ENCODE measurements at regions not wholly inside any gene's neighbourhood (a gene's known extent, or its start where the extent isn't known, plus 50 kb on each side); places are given as distances from the start of the nearest gene placed in this dataset.

DNA sequence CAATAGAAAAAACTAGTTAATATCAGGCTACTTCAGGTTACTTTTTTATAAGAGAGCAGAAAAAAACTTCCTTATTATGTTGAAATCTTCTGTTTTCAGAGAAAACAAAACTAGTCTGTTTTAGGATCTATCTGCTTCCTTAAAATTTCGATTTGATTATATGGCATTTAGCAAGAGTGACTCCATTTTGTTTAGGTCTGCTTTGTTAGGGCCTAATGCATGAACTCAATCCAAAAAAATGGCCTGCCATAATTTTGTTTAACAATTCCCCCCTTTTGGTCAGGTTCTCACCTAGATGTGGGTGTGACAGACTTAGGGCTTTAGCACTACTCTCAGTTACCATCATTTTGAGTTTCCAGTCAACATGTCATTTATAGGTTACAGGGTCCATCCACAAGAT, 89.8 kb upstream of the GNG12 start:
- DNase-seq (ENCODE audit: low spot score) (no peak), ATAC-seq (ENCODE audit: low FRiP score) (no peak)
- TF ChIP-seq, protein P1, sequence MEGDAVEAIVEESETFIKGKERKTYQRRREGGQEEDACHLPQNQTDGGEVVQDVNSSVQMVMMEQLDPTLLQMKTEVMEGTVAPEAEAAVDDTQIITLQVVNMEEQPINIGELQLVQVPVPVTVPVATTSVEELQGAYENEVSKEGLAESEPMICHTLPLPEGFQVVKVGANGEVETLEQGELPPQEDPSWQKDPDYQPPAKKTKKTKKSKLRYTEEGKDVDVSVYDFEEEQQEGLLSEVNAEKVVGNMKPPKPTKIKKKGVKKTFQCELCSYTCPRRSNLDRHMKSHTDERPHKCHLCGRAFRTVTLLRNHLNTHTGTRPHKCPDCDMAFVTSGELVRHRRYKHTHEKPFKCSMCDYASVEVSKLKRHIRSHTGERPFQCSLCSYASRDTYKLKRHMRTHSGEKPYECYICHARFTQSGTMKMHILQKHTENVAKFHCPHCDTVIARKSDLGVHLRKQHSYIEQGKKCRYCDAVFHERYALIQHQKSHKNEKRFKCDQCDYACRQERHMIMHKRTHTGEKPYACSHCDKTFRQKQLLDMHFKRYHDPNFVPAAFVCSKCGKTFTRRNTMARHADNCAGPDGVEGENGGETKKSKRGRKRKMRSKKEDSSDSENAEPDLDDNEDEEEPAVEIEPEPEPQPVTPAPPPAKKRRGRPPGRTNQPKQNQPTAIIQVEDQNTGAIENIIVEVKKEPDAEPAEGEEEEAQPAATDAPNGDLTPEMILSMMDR (IDR thresholded peaks at IDR 0.05) = no peak

DNA sequence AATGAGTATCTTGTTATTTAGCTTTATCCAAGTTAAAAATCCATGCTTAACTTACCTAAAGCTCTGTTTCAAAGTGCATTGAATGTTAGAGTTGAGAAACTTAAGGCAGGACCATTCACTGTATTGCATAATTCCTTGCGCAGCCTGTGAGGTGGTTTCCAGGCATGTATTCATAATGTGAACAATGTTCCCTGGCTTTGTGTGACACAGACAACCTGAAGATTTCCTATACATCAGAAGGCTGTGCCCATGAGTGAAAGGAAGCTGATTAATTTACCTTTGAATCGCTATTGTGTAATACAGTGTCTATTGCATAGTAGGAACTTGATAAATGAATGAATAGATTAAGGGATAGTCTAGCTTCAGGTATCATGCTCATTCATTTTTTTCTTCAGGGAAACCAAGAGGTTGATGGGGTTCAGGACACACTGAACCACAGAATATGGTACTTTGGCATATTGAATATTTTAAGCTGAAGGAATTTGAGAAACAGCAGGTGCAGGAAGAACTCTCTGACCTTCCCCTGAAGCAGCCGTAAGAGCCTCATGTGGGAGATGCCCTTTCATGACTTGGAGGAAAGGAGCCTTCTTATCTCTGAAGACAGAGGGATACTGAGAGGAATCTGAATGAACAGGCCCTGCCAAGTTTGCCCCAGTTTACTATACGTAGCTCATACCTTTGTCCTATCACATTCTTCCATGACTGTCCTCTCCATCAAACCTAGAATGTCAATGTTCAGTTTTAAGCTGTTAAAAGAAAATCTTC, 88.6 kb upstream of the GNG12 start:
- TF ChIP-seq, protein P1 (IDR thresholded peaks at IDR 0.05) = no peak
- no peak for DNase-seq (ENCODE audit: low spot score)
- ATAC-seq (ENCODE audit: low FRiP score) = no peak

DNA sequence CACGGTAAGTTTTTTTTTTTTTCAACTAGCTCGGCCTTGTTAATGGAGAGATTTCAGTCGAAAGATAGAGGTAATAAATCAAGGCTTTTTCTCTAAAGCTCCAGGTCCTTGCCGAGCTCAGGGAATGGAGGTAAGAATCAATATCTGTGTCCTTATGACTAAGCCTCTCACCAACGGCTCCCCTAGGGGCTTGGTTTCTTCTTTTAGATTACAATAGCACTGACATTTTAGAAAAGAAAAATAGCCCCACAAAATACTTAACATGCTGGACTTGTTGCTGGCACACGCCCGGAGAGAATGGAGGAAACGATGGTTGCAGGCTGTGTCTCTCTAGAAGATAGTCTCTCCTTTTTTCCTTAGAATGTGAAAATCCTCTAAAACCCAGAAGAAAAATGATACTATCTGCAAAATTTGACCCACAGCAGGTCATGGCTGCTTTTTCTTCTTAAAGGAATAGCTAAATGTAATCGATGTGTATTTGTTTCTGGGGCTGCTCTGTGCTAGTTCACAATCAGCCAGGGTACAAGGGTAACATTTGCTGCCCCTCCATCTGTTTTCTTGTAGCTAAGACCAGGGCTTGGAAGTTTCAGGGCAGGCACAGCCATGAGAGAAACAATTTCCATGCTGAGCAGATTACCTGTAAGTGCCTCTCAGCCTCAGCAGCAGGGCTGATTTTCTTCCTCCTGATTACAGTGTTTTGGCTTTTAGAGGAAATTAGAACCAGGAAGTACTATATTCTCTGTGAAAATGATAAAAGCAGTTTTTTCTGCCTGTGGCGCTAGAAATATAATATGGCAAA, 86.2 kb upstream of the GNG12 start:
- TF ChIP-seq, protein P1 (IDR thresholded peaks at IDR 0.05) = no peak
- no peak for DNase-seq (ENCODE audit: low spot score)
- no peak for ATAC-seq (ENCODE audit: low FRiP score)

DNA sequence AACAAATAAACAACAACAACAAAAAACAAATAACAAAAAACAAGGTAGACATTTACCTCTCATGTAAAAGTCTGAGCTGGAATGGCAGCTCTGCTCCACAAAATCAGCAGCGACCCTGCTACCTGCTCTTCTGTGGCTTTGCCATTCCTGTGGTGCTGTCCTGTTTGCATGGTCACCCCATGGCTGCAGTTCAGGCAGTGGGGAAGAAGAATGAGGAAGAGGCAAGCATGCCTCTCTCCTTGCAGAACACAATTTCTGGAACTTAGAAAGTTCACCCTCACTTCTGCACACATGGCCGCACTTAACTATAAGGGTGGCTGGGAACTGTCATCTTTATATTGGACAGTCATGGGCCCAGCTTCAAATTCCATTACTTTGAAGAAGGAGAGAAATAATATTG, 84.8 kb upstream of the GNG12 start:
- TF ChIP-seq, protein P1 (IDR thresholded peaks at IDR 0.05) = no peak
- no peak for ATAC-seq (ENCODE audit: low FRiP score)
- no peak for DNase-seq (ENCODE audit: low spot score)

DNA sequence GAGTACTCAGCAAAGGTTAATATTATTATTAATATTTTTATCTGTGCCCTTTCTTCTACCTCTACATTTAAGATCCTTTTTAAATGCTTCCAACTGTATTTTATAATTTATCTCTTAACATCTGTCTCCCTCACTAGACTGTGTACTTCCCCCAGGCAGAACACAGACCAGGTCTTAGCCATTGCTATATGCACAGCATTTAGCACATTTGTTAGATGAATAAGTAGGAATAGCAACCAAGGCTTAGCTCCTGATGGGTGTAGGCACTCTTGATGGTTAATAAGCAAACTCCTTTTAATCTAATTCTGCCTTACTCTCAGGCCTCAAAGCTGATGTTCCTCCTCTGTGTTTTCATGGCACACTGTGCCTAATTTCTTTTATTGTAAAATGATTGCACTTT, 83.7 kb upstream of the GNG12 start:
- TF ChIP-seq, protein P1 (IDR thresholded peaks at IDR 0.05) = no peak
- no peak for ATAC-seq (ENCODE audit: low FRiP score)
- no peak for DNase-seq (ENCODE audit: low spot score)

DNA sequence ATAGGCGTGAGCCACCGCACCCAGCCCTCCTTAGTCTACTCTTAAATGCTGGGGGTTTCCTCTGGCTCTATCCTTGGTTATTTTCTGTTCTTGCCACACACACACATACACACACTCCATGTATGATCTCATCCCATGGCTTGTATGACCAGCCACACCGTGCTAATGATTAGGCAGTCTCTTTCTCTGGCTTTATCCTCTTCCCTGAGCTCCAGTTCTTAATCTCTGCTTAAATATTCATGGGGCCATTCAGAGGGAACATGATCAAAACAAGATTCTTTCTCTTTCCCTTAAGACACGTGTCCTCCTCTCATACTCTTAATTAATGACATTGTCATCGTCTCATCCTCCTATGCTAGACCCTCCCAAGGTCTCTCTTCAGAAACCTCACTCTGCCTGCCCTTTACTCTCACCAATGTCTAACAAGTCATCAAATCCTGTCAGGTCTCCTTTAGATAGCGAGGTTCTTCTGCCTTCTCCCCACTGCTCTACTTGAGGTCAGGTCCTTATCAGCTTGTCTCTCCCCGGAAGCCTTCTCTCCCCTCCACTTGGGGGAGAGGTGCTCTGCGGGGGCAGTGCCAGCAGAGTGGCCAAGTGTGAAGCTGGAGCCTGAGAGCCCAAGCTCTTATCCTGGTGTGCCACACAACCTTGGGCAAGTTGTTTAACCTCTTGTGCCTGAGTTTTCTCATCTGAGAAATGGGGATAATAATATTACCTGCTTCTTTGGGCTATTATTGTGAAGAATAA, 83.0 kb upstream of the GNG12 start:
- ATAC-seq (ENCODE audit: low FRiP score) (no peak), DNase-seq (ENCODE audit: low spot score) (no peak)
- TF ChIP-seq, protein P1 (IDR thresholded peaks at IDR 0.05) = no peak

All from omental fat pad (tissue), 3 donors.